Body of pancreas (tissue), 4 donors: ENCODE measurements at regions not wholly inside any gene's neighbourhood (a gene's known extent, or its start where the extent isn't known, plus 50 kb on each side); places are given as distances from the start of the nearest gene placed in this dataset.

Experiments
- CTCF ChIP-seq, 7 experiments: fragments of 450-650 bp in 4 of 7; fragments of 200-600 bp in 3 of 7; sonication (generic) in 3 of 7; IDR thresholded peaks; one replicate each; pipeline ENCODE4 v1.5.1; 2016 to 2019; ENCODE audit warnings: antibody characterized with exemption in 7 of 7
- POLR2A ChIP-seq, 3 donors: fragments of 450-650 bp; IDR thresholded peaks; one replicate each; pipeline ENCODE4 v1.6.1; 2016; ENCODE audit warnings: antibody characterized with exemption in 3 of 3, mild to moderate bottlenecking in 2 of 3

DNA sequence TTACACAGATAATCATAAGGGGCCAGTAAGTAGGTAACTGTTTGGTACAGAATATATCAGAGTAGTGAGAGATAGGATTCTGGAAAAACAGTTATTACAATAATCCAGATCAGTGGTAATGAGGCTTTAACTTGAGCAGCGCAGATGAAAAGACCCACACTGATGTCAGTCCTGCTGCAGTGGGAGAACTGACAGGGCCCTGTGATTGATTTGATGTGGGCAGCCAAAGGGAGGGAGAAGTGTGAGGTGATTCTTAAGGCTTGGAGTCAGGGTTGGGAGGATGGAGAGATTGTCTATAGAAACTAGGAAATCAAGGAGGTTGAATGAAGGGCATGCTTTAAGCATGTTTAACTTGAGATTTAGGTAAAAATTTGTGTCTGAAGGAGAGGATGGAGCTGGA is 161.4 kb downstream of the VSIG4 start:
- TF ChIP-seq POLR2A (IDR thresholded peaks at IDR 0.05) = no peak
- no peak for TF ChIP-seq CTCF (IDR thresholded peaks at IDR 0.05)
